Fibroblast of lung (primary cell): ENCODE measurements at regions not wholly inside any gene's neighbourhood (a gene's known extent, or its start where the extent isn't known, plus 50 kb on each side); places are given as distances from the start of the nearest gene placed in this dataset.

ENCODE experiments used
- DNase-seq, 2 donors: peaks; one replicate each; pipeline versions ENCODE4 v3.0.0 to v3.0.0-alpha.2; 2010; ENCODE audit warnings: low read depth in 2 of 2
- H2AFZ ChIP-seq: 2 replicates; pipeline ENCODE4 v1.5.1; 2012; ENCODE audit warnings: low read length, control low read depth, inconsistent platforms
- H3K27ac ChIP-seq: 2 replicates; pipeline ENCODE4 v1.5.1; 2011; ENCODE audit warnings: low read length, control low read depth; ENCODE audit not compliant: insufficient read depth
- H3K27me3 ChIP-seq: 2 replicates; pipeline ENCODE4 v1.5.1; 2011; ENCODE audit warnings: mild to moderate bottlenecking, low read length; ENCODE audit not compliant: control insufficient read depth, insufficient read depth
- H3K36me3 ChIP-seq: 2 replicates; pipeline ENCODE4 v1.5.1; 2011; ENCODE audit warnings: low read length; ENCODE audit not compliant: control insufficient read depth, insufficient read depth
- H3K4me1 ChIP-seq: 2 replicates; pipeline ENCODE4 v1.5.1; 2011; ENCODE audit warnings: low read length; ENCODE audit not compliant: control insufficient read depth, insufficient read depth; ENCODE audit errors: extremely low read depth
- H3K4me2 ChIP-seq: 2 replicates; pipeline ENCODE4 v1.5.1; 2011; ENCODE audit warnings: low read length, control low read depth; ENCODE audit not compliant: insufficient read depth; ENCODE audit errors: extremely low read depth
- H3K4me3 ChIP-seq, 4 experiments: fragments of 200-600 bp in 1 of 4; sonication (generic) in 1 of 4; replicated peaks in 1 of 4; 2 replicates each; pipeline ENCODE4 v1.5.1; 2011 to 2016; ENCODE audit warnings: low read length in 4 of 4, low read depth in 3 of 4, mild to moderate bottlenecking in 3 of 4, control low read depth in 2 of 4, inconsistent platforms in 1 of 4, mixed read lengths in 1 of 4; ENCODE audit not compliant: insufficient read depth in 1 of 4; ENCODE audit errors: control extremely low read depth in 1 of 4
- H3K79me2 ChIP-seq: 2 replicates; pipeline ENCODE4 v1.5.1; 2012; ENCODE audit warnings: mild to moderate bottlenecking, low read length, inconsistent platforms; ENCODE audit not compliant: control insufficient read depth, insufficient read depth
- H3K9ac ChIP-seq: 2 replicates; pipeline ENCODE4 v1.5.1; 2011; ENCODE audit warnings: mild to moderate bottlenecking, low read length, control low read depth; ENCODE audit not compliant: insufficient read depth
- H3K9me3 ChIP-seq: 2 replicates; pipeline ENCODE4 v1.5.1; 2012; ENCODE audit warnings: low read depth, low read length; ENCODE audit not compliant: control insufficient read depth, insufficient read depth
- H4K20me1 ChIP-seq: 2 replicates; pipeline ENCODE4 v1.5.1; 2011; ENCODE audit warnings: low read length; ENCODE audit not compliant: control insufficient read depth, insufficient read depth; ENCODE audit errors: extremely low read depth
- CTCF ChIP-seq, 2 donors: IDR thresholded peaks in 1 of 2; conservative IDR thresholded peaks in 1 of 2; 1 replicate in 1 of 2; 2 replicates in 1 of 2; pipeline ENCODE4 v1.5.1; 2011 to 2012; ENCODE audit warnings: low read length in 2 of 2, control low read depth in 1 of 2, inconsistent platforms in 1 of 2, low read depth in 1 of 2, mild to moderate bottlenecking in 1 of 2
- EZH2 ChIP-seq: IDR thresholded peaks from 2 replicates; pipeline ENCODE4 v1.5.1; 2012; ENCODE audit warnings: low read length, control low read depth, mild to moderate bottlenecking; ENCODE audit errors: missing control alignments

GRCh38 chr7:21172800-21173199 lies 255.1 kb upstream of the SP4 start:
- Histone ChIP-seq H3K4me2 (no peak overlapping the region), H3K27ac (no peak overlapping the region), H3K36me3 (no peaks in the 10 kb centered on the region), H3K4me1 (no peaks in the 10 kb centered on the region), H3K27me3 (no peaks in the 10 kb centered on the region), H3K79me2 (no peaks in the 10 kb centered on the region), H4K20me1 (no peaks in the 10 kb centered on the region), H3K9ac (no peak overlapping the region), H3K9me3 (no peaks in the 10 kb centered on the region), H2AFZ (no peak overlapping the region), H3K4me3 (no peak overlapping the region)
- DNase-seq, result no peak
- TF ChIP-seq EZH2 (no peak), CTCF (conservative IDR thresholded peaks at IDR 0.05 in 1 of 2, IDR thresholded peaks at IDR 0.05 in 1 of 2; ENCODE audit: low read depth in 1 of 2, low read length in 2 of 2) (no peak)

GRCh38 chr7:21173436-21173835 lies 254.4 kb upstream of the SP4 start:
- Histone ChIP-seq H3K36me3 (no peaks in the 10 kb centered on the region), H3K4me3 (no peak overlapping the region), H3K4me2 (no peak overlapping the region), H4K20me1 (no peaks in the 10 kb centered on the region), H3K79me2 (no peaks in the 10 kb centered on the region), H3K9ac (no peak overlapping the region), H2AFZ (no peak overlapping the region), H3K27ac (no peak overlapping the region), H3K9me3 (no peaks in the 10 kb centered on the region), H3K4me1 (no peaks in the 10 kb centered on the region), H3K27me3 (no peaks in the 10 kb centered on the region)
- no peak for TF ChIP-seq EZH2
- no peak for TF ChIP-seq CTCF (conservative IDR thresholded peaks at IDR 0.05 in 1 of 2, IDR thresholded peaks at IDR 0.05 in 1 of 2; ENCODE audit: low read depth in 1 of 2, low read length in 2 of 2)
- no peak for DNase-seq

- TF ChIP-seq CTCF (conservative IDR thresholded peaks at IDR 0.05 in 1 of 2, IDR thresholded peaks at IDR 0.05 in 1 of 2; ENCODE audit: low read depth in 1 of 2, low read length in 2 of 2) (no peak), EZH2 (no peak)
- Histone ChIP-seq H3K9ac (no peak overlapping the region), H3K4me1 (no peaks in the 10 kb centered on the region), H3K27me3 (no peaks in the 10 kb centered on the region), H3K36me3 (no peaks in the 10 kb centered on the region), H3K79me2 (no peaks in the 10 kb centered on the region), H3K4me3 (no peak overlapping the region), H3K27ac (no peak overlapping the region), H3K9me3 (no peaks in the 10 kb centered on the region), H2AFZ (no peak overlapping the region), H3K4me2 (no peak overlapping the region), H4K20me1 (no peaks in the 10 kb centered on the region)
- no peak for DNase-seq
These were observed 252.2 kb upstream of the SP4 start for GRCh38 chr7:21175714-21176113.
